ENCODE measurements at regions not wholly inside any gene's neighbourhood (a gene's known extent, or its start where the extent isn't known, plus 50 kb on each side); places are given as distances from the start of the nearest gene placed in this dataset.

GRCh38 chr5:158283397-158283796 is 424.5 kb upstream of the CLINT1 start:
- DNase-seq (ENCODE audit: low read depth): no peak
- no peak overlapping the region for H3K4me3 ChIP-seq (ENCODE audit: low read depth, low read length)
- TF ChIP-seq, protein P1, sequence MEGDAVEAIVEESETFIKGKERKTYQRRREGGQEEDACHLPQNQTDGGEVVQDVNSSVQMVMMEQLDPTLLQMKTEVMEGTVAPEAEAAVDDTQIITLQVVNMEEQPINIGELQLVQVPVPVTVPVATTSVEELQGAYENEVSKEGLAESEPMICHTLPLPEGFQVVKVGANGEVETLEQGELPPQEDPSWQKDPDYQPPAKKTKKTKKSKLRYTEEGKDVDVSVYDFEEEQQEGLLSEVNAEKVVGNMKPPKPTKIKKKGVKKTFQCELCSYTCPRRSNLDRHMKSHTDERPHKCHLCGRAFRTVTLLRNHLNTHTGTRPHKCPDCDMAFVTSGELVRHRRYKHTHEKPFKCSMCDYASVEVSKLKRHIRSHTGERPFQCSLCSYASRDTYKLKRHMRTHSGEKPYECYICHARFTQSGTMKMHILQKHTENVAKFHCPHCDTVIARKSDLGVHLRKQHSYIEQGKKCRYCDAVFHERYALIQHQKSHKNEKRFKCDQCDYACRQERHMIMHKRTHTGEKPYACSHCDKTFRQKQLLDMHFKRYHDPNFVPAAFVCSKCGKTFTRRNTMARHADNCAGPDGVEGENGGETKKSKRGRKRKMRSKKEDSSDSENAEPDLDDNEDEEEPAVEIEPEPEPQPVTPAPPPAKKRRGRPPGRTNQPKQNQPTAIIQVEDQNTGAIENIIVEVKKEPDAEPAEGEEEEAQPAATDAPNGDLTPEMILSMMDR (IDR thresholded peaks at IDR 0.05; ENCODE audit: low read depth, low read length, missing control alignments): no peak

GRCh38 chr5:158278216-158278925 is 419.4 kb upstream of the CLINT1 start:
- no peak overlapping the region for H3K4me3 ChIP-seq (ENCODE audit: low read depth, low read length)
- TF ChIP-seq, protein P1 (IDR thresholded peaks at IDR 0.05; ENCODE audit: low read depth, low read length, missing control alignments): no peak
- DNase-seq (ENCODE audit: low read depth): no peak

- H3K4me3 ChIP-seq (ENCODE audit: low read depth, low read length): no peak overlapping the region
- DNase-seq (ENCODE audit: low read depth): no peak
- TF ChIP-seq, protein P1 (IDR thresholded peaks at IDR 0.05; ENCODE audit: low read depth, low read length, missing control alignments): no peak
Observed at GRCh38 chr5:158277276-158277675, 418.3 kb upstream of the CLINT1 start.

DNA sequence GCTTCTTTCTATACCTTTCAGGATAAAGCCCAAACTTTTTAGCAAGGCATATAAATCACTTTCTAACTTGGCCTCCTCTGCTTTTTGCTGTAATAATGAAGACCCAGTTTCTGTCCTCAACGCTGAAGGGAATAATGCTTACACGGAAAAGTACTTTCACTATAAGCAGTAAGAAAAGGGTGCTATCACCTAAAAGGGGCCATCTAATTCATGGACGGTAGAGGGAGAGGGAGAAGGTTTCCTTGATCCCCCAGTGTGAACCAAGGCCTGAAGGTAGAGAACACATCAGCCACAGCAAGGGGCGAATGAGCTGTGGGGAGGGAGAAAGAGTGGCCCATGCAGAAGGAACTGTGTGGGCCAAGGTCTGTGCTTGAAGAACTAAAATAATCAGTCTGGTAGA is 417.7 kb upstream of the CLINT1 start:
- H3K4me3 ChIP-seq (ENCODE audit: low read depth, low read length): no peak overlapping the region
- no peak for DNase-seq (ENCODE audit: low read depth)
- TF ChIP-seq, protein P1 (IDR thresholded peaks at IDR 0.05; ENCODE audit: low read depth, low read length, missing control alignments): no peak

DNA sequence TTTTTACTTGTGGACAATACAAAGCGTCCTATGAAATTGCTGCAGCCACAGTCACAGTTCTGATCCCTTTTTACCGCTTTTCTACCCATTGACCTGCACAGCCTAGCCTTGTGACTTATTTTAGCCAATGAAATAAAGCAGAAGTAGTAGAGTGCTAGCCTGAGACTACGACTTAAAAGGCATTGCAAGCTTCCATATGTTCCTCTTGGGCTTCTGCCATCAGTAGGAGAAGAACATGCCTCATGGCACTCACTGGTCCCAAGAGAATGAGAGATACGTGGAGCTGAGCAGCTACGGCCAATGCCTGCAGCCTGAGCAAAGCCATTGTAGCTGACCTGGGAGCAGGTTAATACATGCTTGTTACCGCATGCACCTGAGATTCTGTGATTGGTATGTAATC is 416.6 kb upstream of the CLINT1 start:
- TF ChIP-seq, protein P1 (IDR thresholded peaks at IDR 0.05; ENCODE audit: low read depth, low read length, missing control alignments): no peak
- DNase-seq (ENCODE audit: low read depth): no peak
- H3K4me3 ChIP-seq (ENCODE audit: low read depth, low read length): no peak overlapping the region

GRCh38 chr5:158273035-158273434 is 414.1 kb upstream of the CLINT1 start:
- DNase-seq (ENCODE audit: low read depth): no peak
- H3K4me3 ChIP-seq (ENCODE audit: low read depth, low read length): no peak overlapping the region
- TF ChIP-seq, protein P1 (IDR thresholded peaks at IDR 0.05; ENCODE audit: low read depth, low read length, missing control alignments): no peak

- no peak overlapping the region for H3K4me3 ChIP-seq (ENCODE audit: low read depth, low read length)
- no peak for DNase-seq (ENCODE audit: low read depth)
- TF ChIP-seq, protein P1 (IDR thresholded peaks at IDR 0.05; ENCODE audit: low read depth, low read length, missing control alignments): no peak
Observed at GRCh38 chr5:158272409-158272808, 413.5 kb upstream of the CLINT1 start.

Measured in GM12864 (cell line).